WTC11 (cell line): ENCODE measurements at regions not wholly inside any gene's neighbourhood (a gene's known extent, or its start where the extent isn't known, plus 50 kb on each side); places are given as distances from the start of the nearest gene placed in this dataset.

Experiments used
- ATAC-seq: fragments of 200-7000 bp; cut with Tn5 transposase; 2 replicates; pipeline ENCODE4 v1.10.0; 2021; ENCODE audit warnings: mild to moderate bottlenecking, moderate library complexity
- CTCF ChIA-PET: fragments of 300-600 bp; sonication (Branson Sonifier 250); formaldehyde crosslinking; loops from one replicate; lab custom pipeline; 2021; ENCODE audit warnings: antibody characterized with exemption; lab: Charles Lee
- POLR2A ChIA-PET: fragments of 350-600 bp; sonication (Branson Sonifier 250); formaldehyde crosslinking; loops from one replicate; lab custom pipeline; 2021; ENCODE audit warnings: antibody characterized with exemption; lab: Charles Lee
- DNase-seq: peaks from one replicate; pipeline ENCODE4 v3.0.0; 2021; ENCODE audit warnings: low spot score
- H3K27ac Mint-ChIP-seq: 2 replicates; pipeline ENCODE4 v1.8.0; 2021; ENCODE audit warnings: mixed read lengths
- H3K27me3 Mint-ChIP-seq: 2 replicates; pipeline ENCODE4 v1.8.0; 2021; ENCODE audit warnings: low read depth, mild to moderate bottlenecking, moderate library complexity, mixed read lengths
- H3K36me3 Mint-ChIP-seq: 2 replicates; pipeline ENCODE4 v1.8.0; 2021; ENCODE audit warnings: mixed read lengths
- H3K4me1 Mint-ChIP-seq: 2 replicates; pipeline ENCODE4 v1.8.0; 2022; ENCODE audit warnings: mixed read lengths
- H3K4me3 Mint-ChIP-seq: 2 replicates; pipeline ENCODE4 v1.8.0; 2021; ENCODE audit warnings: mild to moderate bottlenecking, moderate library complexity, mixed read lengths
- H3K9me3 Mint-ChIP-seq: 2 replicates; pipeline ENCODE4 v1.8.0; 2021; ENCODE audit warnings: mixed read lengths
- ATF2 ChIP-seq: sonication (generic); formaldehyde crosslinking; IDR thresholded peaks from 2 replicates; pipeline ENCODE4 v1.8.1; 2022; ENCODE audit warnings: low read depth, missing genetic modification reagents, borderline replicate concordance
- CTCF ChIP-seq: fragments of 200-600 bp; IDR thresholded peaks from 2 replicates; pipeline ENCODE4 v1.8.0; 2022; ENCODE audit warnings: antibody characterized with exemption
- MLX ChIP-seq: sonication (generic); formaldehyde crosslinking; IDR thresholded peaks from 2 replicates; pipeline ENCODE4 v1.8.1; 2023; ENCODE audit warnings: mild to moderate bottlenecking, missing genetic modification reagents, moderate library complexity
- MYBL2 ChIP-seq: sonication (generic); formaldehyde crosslinking; IDR thresholded peaks from 2 replicates; pipeline ENCODE4 v1.8.1; 2023; ENCODE audit warnings: mild to moderate bottlenecking, moderate library complexity, missing genetic modification reagents
- NFATC4 ChIP-seq: fragments of 250-450 bp; sonication (Bioruptor Pico); IDR thresholded peaks from 2 replicates; pipeline ENCODE4 v1.9.0; 2021; ENCODE audit warnings: mild to moderate bottlenecking
- NR1H2 ChIP-seq: sonication (generic); formaldehyde crosslinking; IDR thresholded peaks from 2 replicates; pipeline ENCODE4 v1.9.0; 2021; ENCODE audit warnings: mild to moderate bottlenecking, moderate library complexity, missing genetic modification reagents
- NR3C1 ChIP-seq: sonication (generic); formaldehyde crosslinking; conservative IDR thresholded peaks from 2 replicates; pipeline ENCODE4 v1.8.1; 2023; ENCODE audit warnings: low read depth, mild to moderate bottlenecking, missing genetic modification reagents
- PRDM15 ChIP-seq: sonication (generic); formaldehyde crosslinking; IDR thresholded peaks from 2 replicates; pipeline ENCODE4 v1.8.0; 2022; ENCODE audit warnings: missing genetic modification reagents
- RELA ChIP-seq: sonication (generic); formaldehyde crosslinking; IDR thresholded peaks from 2 replicates; pipeline ENCODE4 v1.8.1; 2022; ENCODE audit warnings: missing genetic modification reagents, mild to moderate bottlenecking, borderline replicate concordance
- SMAD4 ChIP-seq: sonication (generic); formaldehyde crosslinking; IDR thresholded peaks from 2 replicates; pipeline ENCODE4 v1.8.0; 2022; ENCODE audit warnings: mild to moderate bottlenecking, missing genetic modification reagents
- USF1 ChIP-seq: sonication (generic); formaldehyde crosslinking; IDR thresholded peaks from 2 replicates; pipeline ENCODE4 v1.8.0; 2022; ENCODE audit warnings: mild to moderate bottlenecking, missing genetic modification reagents
- ZBTB43 ChIP-seq: sonication (generic); formaldehyde crosslinking; IDR thresholded peaks from 2 replicates; pipeline ENCODE4 v1.8.1; 2023; ENCODE audit warnings: mild to moderate bottlenecking, missing genetic modification reagents
- ZNF121 ChIP-seq: sonication (generic); formaldehyde crosslinking; IDR thresholded peaks from 2 replicates; pipeline ENCODE4 v1.8.0; 2023; ENCODE audit warnings: missing genetic modification reagents
- ZNF138 ChIP-seq: sonication (generic); formaldehyde crosslinking; conservative IDR thresholded peaks from 2 replicates; pipeline ENCODE4 v1.8.1; 2022; ENCODE audit warnings: mild to moderate bottlenecking, moderate library complexity, missing genetic modification reagents

GRCh38 chr1:221621683-221622082 is 120.2 kb downstream of the DUSP10 start:
- no peak for DNase-seq
- Mint-ChIP-seq H3K4me3 (no peak overlapping the region), H3K27me3 (no peaks in the 10 kb centered on the region), H3K36me3 (0 out of 2 replicates have a peak, but pooled peaks cover 6% of the 10 kb centered on the region), H3K9me3 (peaks cover 34% of the 10 kb centered on the region), H3K27ac (no peak overlapping the region), H3K4me1 (peaks cover 9% of the 10 kb centered on the region)
- ChIA-PET POLR2A (no interaction called here), CTCF (no interaction called here)
- ATAC-seq: no peak
- TF ChIP-seq NR3C1 (CRISPR knock-in tag): no peak
- no peak for TF ChIP-seq NFATC4
- no peak for TF ChIP-seq RELA (CRISPR knock-in tag)
- no peak for TF ChIP-seq SMAD4 (CRISPR knock-in tag)

- ChIA-PET POLR2A (no interaction called here), CTCF (no interaction called here)
- DNase-seq: no peak
- no peak overlapping the region for H3K27ac Mint-ChIP-seq
- H3K27me3 Mint-ChIP-seq: no peaks in the 10 kb centered on the region
- peaks cover 9% of the 10 kb centered on the region for H3K4me1 Mint-ChIP-seq
- ATAC-seq: no peak
- H3K9me3 Mint-ChIP-seq: peaks cover 34% of the 10 kb centered on the region
- 0 out of 2 replicates have a peak, but pooled peaks cover 6% of the 10 kb centered on the region for H3K36me3 Mint-ChIP-seq
- TF ChIP-seq PRDM15 (CRISPR knock-in tag): no peak
- TF ChIP-seq ZBTB43 (CRISPR knock-in tag): no peak
- TF ChIP-seq ZNF138 (CRISPR knock-in tag): no peak
- TF ChIP-seq CTCF: no peak
- no peak for TF ChIP-seq RELA (CRISPR knock-in tag)
- no peak for TF ChIP-seq USF1 (CRISPR knock-in tag)
- no peak for TF ChIP-seq ZNF121 (CRISPR knock-in tag)
- H3K4me3 Mint-ChIP-seq: no peak overlapping the region
Measured at GRCh38 chr1:221622389-221622788, 119.5 kb downstream of the DUSP10 start.

GRCh38 chr1:221625026-221625425 is 116.9 kb downstream of the DUSP10 start:
- Mint-ChIP-seq H3K9me3 (peaks cover 25% of the 10 kb centered on the region), H3K4me3 (no peak overlapping the region), H3K27ac (no peak overlapping the region), H3K36me3 (no peaks in the 10 kb centered on the region)
- DNase-seq: no peak
- CTCF ChIA-PET: no interaction called here
- TF ChIP-seq NFATC4 (no peak), NR1H2 (no peak), MLX (CRISPR knock-in tag) (no peak), ATF2 (CRISPR knock-in tag) (no peak), ZNF121 (CRISPR knock-in tag) (no peak), MYBL2 (CRISPR knock-in tag) (no peak)
- TF ChIP-seq, all 79 proteins: peak for 0
- POLR2A ChIA-PET: no interaction called here
- H3K4me1 Mint-ChIP-seq: peaks cover 9% of the 10 kb centered on the region
- no peaks in the 10 kb centered on the region for H3K27me3 Mint-ChIP-seq
- no peak for ATAC-seq
